ENCODE measurements at regions not wholly inside any gene's neighbourhood (a gene's known extent, or its start where the extent isn't known, plus 50 kb on each side); places are given as distances from the start of the nearest gene placed in this dataset.

DNA sequence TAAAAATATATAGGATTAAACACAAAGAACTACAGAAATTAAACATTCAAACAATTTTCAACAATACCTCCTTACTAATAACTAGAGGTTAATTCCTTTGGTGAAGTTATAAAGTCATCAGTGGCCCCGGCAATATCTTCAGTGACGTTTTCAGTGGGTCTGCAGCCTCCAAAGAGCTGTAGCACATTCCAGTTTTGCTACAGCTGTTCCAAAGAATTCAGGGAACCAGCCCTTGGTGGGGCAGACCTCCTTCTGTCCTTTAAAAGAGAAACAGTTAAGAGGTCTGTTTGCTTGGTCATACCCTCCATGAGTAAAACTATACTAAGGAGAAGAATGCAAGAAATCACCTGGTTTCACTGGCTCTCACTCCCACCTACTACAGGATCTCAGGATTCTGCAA, 99.2 kb upstream of the ZDHHC17 start:
- Histone ChIP-seq H3K36me3 (ENCODE audit: low read depth, missing control alignments) (no peaks in the 10 kb centered on the region), H3K4me3 (no peak overlapping the region), H3K27me3 (no peaks in the 10 kb centered on the region), H3K9me3 (no peaks in the 10 kb centered on the region), H3K4me1 (no peaks in the 10 kb centered on the region), H3K27ac (no peak overlapping the region)
- intact Hi-C loops (cut with DNase I; ENCODE audit: low total_unique reads): no loop called here
- WGBS, 2 donors: 72 to 74% methylated on average over 2 of the region's 2 CpGs
- no peak for DNase-seq
- TF ChIP-seq POLR2A (IDR thresholded peaks at IDR 0.05): no peak
- TF ChIP-seq, protein P1, sequence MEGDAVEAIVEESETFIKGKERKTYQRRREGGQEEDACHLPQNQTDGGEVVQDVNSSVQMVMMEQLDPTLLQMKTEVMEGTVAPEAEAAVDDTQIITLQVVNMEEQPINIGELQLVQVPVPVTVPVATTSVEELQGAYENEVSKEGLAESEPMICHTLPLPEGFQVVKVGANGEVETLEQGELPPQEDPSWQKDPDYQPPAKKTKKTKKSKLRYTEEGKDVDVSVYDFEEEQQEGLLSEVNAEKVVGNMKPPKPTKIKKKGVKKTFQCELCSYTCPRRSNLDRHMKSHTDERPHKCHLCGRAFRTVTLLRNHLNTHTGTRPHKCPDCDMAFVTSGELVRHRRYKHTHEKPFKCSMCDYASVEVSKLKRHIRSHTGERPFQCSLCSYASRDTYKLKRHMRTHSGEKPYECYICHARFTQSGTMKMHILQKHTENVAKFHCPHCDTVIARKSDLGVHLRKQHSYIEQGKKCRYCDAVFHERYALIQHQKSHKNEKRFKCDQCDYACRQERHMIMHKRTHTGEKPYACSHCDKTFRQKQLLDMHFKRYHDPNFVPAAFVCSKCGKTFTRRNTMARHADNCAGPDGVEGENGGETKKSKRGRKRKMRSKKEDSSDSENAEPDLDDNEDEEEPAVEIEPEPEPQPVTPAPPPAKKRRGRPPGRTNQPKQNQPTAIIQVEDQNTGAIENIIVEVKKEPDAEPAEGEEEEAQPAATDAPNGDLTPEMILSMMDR (IDR thresholded peaks at IDR 0.05): no peak

DNA sequence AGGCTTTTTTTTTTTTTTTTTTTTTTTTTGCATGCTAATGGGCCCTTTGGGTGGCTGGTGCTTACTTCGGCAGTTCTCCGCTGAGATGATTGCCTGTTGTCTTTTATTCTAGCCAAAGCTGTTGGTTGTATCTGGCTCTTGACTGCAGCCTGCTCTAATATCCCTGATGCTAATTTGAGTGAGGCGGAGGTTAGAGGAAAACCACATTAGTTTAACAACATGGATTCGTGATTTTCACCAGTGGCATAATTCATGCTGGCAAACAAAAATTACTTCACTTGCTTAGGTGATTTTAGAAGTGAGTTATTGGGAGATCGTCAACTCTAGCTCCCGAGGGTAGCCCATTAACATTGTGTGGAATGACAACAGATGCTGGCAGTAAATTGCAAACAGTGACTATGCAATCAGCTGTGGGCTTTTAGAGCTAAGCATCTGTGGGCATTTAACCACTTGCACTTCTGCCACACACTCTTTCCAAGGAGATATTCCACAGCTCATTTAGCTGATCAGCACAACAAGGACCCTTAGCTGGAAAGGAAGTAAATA, 97.6 kb upstream of the ZDHHC17 start:
- no peak overlapping the region for H3K27ac ChIP-seq
- no peak for DNase-seq
- H3K9me3 ChIP-seq: no peaks in the 10 kb centered on the region
- H3K27me3 ChIP-seq: no peaks in the 10 kb centered on the region
- no peak overlapping the region for H3K4me3 ChIP-seq
- intact Hi-C loops (cut with DNase I; ENCODE audit: low total_unique reads): no loop called here
- no peaks in the 10 kb centered on the region for H3K36me3 ChIP-seq (ENCODE audit: low read depth, missing control alignments)
- TF ChIP-seq, protein P1 (IDR thresholded peaks at IDR 0.05): no peak
- no peak for TF ChIP-seq POLR2A (IDR thresholded peaks at IDR 0.05)
- 72 to 74% methylated on average over 6 of the region's 6 CpGs for WGBS, 2 donors
- no peaks in the 10 kb centered on the region for H3K4me1 ChIP-seq

DNA sequence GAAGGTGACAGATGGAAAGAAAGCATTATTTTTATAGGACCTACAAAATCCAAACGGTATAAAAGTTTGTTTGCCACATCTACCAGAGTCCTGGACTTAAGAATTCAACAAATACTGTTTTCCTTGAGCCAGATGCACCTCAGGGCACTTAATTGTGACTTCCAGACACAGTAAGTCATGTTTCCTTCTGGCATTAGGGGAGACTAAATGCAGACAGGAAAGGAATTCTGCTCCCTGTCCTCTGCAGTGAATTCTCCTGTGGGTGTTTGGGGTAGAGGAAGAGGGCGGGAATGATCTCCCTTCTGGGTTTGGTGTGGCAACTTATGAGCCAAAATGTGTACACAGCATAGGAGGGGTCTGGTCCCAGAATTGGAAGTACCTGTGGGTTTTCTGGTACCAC, 93.9 kb upstream of the ZDHHC17 start:
- intact Hi-C loops (cut with DNase I; ENCODE audit: low total_unique reads): no loop called here
- Histone ChIP-seq H3K4me3 (no peak overlapping the region), H3K27ac (no peak overlapping the region), H3K27me3 (no peaks in the 10 kb centered on the region), H3K36me3 (ENCODE audit: low read depth, missing control alignments) (no peaks in the 10 kb centered on the region), H3K4me1 (no peaks in the 10 kb centered on the region), H3K9me3 (no peaks in the 10 kb centered on the region)
- WGBS, 2 donors: 83 to 90% methylated on average over 2 of the region's 2 CpGs
- no peak for DNase-seq
- no peak for TF ChIP-seq POLR2A (IDR thresholded peaks at IDR 0.05)
- TF ChIP-seq, protein P1 (IDR thresholded peaks at IDR 0.05): no peak

DNA sequence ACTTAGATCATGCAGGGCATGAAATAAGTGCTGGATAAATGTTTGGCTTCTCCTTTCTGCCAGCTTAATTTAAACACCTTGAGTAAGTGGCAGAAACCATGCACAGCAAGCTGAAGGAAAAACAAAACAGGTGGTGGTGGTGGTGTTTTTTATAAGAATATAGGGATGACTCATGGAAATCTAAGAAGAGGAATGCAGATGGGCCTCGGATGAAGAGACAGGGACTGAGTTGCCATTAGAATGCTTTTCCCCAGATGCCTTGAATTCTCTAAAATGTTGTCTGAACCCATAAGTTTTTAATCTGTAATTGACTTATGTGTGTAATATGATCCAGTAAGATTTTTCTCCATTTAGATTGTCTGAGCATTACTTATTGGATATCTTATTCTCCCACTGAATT, 93.1 kb upstream of the ZDHHC17 start:
- H3K27ac ChIP-seq: no peak overlapping the region

More for the DNA sequence above, 93.1 kb upstream of the ZDHHC17 start:
- no peak for DNase-seq
- Histone ChIP-seq H3K4me3 (no peak overlapping the region), H3K36me3 (ENCODE audit: low read depth, missing control alignments) (no peaks in the 10 kb centered on the region), H3K4me1 (no peaks in the 10 kb centered on the region), H3K9me3 (no peaks in the 10 kb centered on the region), H3K27me3 (no peaks in the 10 kb centered on the region)
- WGBS, 2 donors: 57 to 61% methylated on average over 1 of the region's 1 CpG
- intact Hi-C loops (cut with DNase I; ENCODE audit: low total_unique reads): no loop called here
- TF ChIP-seq, protein P1 (IDR thresholded peaks at IDR 0.05): no peak
- no peak for TF ChIP-seq POLR2A (IDR thresholded peaks at IDR 0.05)

Data from testis (tissue), 2 donors.